GM23248 (cell line): ENCODE measurements at regions not wholly inside any gene's neighbourhood (a gene's known extent, or its start where the extent isn't known, plus 50 kb on each side); places are given as distances from the start of the nearest gene placed in this dataset.

Experiments
- EZH2 ChIP-seq: fragments of 200-600 bp; sonication (generic); IDR thresholded peaks from 2 replicates; pipeline ENCODE4 v1.6.1; 2018; ENCODE audit warnings: antibody characterized with exemption, mild to moderate bottlenecking; ENCODE audit not compliant: insufficient read depth, poor library complexity, severe bottlenecking
- EZH2phosphoT487 ChIP-seq: fragments of 200-600 bp; sonication (generic); IDR thresholded peaks from 2 replicates; pipeline ENCODE4 v1.6.1; 2018; ENCODE audit warnings: antibody characterized with exemption, moderate library complexity, mild to moderate bottlenecking, low read depth; ENCODE audit not compliant: insufficient read depth

- TF ChIP-seq EZH2: no peak
- TF ChIP-seq EZH2phosphoT487: no peak
These were observed 59.0 kb downstream of the RIN2 start for GRCh38 chr20:19817017-19817416.
